Erythroblast (primary cell): ENCODE measurements at regions not wholly inside any gene's neighbourhood (a gene's known extent, or its start where the extent isn't known, plus 50 kb on each side); places are given as distances from the start of the nearest gene placed in this dataset.

Source experiments
- GATA1 ChIP-seq: IDR thresholded peaks from 2 replicates; pipeline ENCODE4 v1.6.1; 2011; ENCODE audit warnings: low read depth, mild to moderate bottlenecking, control low read depth, low read length, moderate library complexity
- POLR2A ChIP-seq: IDR thresholded peaks from 2 replicates; pipeline ENCODE4 v1.6.1; 2011; ENCODE audit warnings: mild to moderate bottlenecking, low read length

DNA sequence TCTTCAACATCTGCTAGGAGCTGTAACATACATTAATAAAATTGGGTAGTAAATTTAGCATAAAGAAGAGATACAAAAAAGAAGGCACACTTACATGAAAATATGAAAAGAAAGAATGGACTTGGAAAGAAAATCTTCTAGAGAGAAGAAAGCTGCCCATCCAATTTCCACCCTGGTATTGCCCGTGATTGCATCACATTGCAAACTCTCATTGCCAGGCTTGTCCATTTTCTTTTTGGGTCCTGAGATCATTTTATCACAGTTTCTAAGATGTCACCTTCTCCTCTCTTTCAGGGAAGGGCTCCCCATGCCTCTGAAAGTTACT is 321.5 kb downstream of the RND3 start:
- TF ChIP-seq POLR2A (no peak), GATA1 (no peak)
